GM12891 (cell line): ENCODE measurements at regions not wholly inside any gene's neighbourhood (a gene's known extent, or its start where the extent isn't known, plus 50 kb on each side); places are given as distances from the start of the nearest gene placed in this dataset.

Experiments used
- PAX5 ChIP-seq: IDR thresholded peaks from 2 replicates; pipeline ENCODE4 v1.6.1; 2011; ENCODE audit warnings: low read length, moderate library complexity, mild to moderate bottlenecking; ENCODE audit not compliant: insufficient read depth, severe bottlenecking
- POLR2A ChIP-seq: IDR thresholded peaks from 2 replicates; pipeline ENCODE4 v1.6.1; 2011; ENCODE audit warnings: low read depth, low read length, control low read depth
- POLR2AphosphoS5 ChIP-seq: IDR thresholded peaks from 2 replicates; pipeline ENCODE4 v1.6.1; 2011; ENCODE audit warnings: low read depth, low read length, control low read depth
- SPI1 ChIP-seq: IDR thresholded peaks from 2 replicates; pipeline ENCODE4 v1.6.1; 2011; ENCODE audit warnings: low read depth, low read length, control low read depth
- TAF1 ChIP-seq: IDR thresholded peaks from 2 replicates; pipeline ENCODE4 v1.6.1; 2011; ENCODE audit warnings: low read depth, low read length, control low read depth

DNA sequence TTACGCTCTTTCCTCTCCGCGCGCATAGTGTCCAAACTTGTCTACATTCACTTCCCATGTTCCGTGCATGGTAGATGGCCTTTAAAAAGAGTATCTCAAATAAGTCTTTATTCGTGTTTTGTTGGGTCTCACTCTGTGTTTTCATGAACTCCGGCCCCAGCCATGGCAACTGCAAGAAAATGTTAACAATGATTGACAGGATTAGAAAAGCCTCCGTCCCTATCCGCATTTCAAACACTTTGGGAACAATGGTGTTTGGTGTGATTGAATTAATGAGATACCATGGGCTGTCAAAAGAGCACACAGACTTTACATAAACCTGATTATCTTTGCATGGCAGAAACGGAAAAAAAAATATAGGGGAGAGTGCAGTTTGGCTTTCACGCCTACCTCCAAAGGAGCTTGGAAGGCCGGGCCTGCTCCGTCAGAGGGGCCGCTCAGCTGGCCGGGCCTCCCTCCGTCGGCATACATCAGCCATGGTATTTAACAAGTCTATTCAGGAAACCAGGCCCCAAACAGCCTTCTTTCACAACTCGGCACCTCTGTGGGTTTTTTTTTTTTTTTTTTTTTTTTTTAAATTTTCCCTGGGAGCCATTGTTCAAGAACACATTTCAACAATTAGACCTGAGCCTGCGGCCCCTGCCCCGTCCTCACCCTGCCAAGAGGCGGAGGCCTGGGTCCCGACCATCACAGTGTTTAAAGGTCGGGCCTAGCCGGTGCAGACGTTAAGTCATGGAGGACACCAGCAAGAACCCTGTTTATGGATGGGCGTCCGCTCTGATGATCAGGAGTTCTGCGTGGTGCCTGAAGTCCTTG is 323.8 kb upstream of the IRX4 start:
- no peak for TF ChIP-seq SPI1
- TF ChIP-seq TAF1 = no peak
- TF ChIP-seq POLR2A = no peak
- TF ChIP-seq POLR2AphosphoS5 = no peak
- TF ChIP-seq PAX5 = no peak
